ENCODE measurements at regions not wholly inside any gene's neighbourhood (a gene's known extent, or its start where the extent isn't known, plus 50 kb on each side); places are given as distances from the start of the nearest gene placed in this dataset.

DNA sequence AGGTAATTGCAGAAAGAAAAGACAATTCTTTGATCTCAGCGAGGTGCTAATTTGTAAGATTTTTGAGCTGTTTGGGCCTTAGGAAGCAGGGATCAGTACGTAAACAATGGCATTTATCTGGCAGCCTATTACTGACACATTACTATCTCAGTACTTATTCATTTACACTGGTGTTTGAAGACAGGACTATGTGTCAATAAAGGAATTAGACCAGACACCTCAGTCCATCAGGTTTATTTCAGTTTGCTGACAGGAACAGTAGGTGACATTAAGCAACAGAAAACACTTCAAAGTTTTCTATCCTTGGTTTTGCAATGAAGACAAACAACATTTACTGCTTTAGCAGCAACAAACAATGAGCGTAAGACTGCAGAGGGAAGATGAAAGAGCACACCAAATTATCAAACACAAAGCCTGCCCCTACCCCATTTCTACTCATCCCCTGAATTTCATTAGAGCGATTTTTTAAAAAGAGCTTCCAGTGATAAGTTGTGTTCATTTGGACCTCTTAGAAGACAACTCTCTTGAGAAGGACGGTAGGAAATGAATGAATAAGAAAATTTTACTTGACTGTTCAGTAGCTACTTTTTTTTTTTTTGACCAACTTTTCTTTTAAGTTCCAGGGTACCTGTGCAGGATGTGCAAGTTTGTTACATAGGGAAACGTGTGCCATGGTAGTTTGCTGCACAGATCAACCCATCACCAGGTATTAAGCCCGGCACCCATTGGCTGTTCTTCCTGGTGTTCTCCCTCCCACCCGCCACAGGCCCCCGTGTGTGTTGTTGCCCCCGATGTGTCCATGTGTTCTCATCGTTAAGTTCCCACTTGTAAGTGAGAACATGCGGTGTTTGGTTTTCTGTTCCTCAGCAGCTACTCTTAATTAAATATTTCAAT, 138.8 kb downstream of the DKK1 start (continued):
- TF ChIP-seq CEBPB (IDR thresholded peaks at IDR 0.05; ENCODE audit: low read depth, low read length) (no peak), RCOR1 (IDR thresholded peaks at IDR 0.05; ENCODE audit: insufficient replicate concordance, low read length) (no peak)

GRCh38 chr10:52453501-52453900, 139.4 kb downstream of the DKK1 start:
- H3K9ac ChIP-seq (ENCODE audit: low read depth, low read length): no peak overlapping the region
- H2AK9ac ChIP-seq (replicated peaks; ENCODE audit: low read depth, low read length, poor library complexity): no peak overlapping the region
- peak overlapping the region; percentile 95 for H2BK5ac ChIP-seq (ENCODE audit: low read depth, low read length, poor library complexity, severe bottlenecking)
- ChIA-PET POLR2A (ENCODE audit: unreplicated experiment) (no interaction called here), CTCF (interaction anchor here (0.6 kb wide), 1 partner anchor 125 kb away, joined by 3 read pairs; no protein-coding TSS in a partner anchor)
- H3K4me2 ChIP-seq (ENCODE audit: low read depth, low read length): peak overlapping the region; percentile 55; the same call in 1 of the 2 replicates
- DNase-seq (no peak), ATAC-seq (ENCODE audit: low read depth) (no peak)
- no peak overlapping the region for H2AK5ac ChIP-seq (ENCODE audit: low read depth, low read length)
- H2BK20ac ChIP-seq (ENCODE audit: low read depth, low read length): peak overlapping the region; percentile 64; the same call in 1 of the 2 replicates
- no peak overlapping the region; the same call in 1 of the 2 replicates for H3K18ac ChIP-seq (ENCODE audit: low read depth, low read length)
- H3K56ac ChIP-seq (ENCODE audit: extremely low read depth, insufficient read depth, low read length): no peak overlapping the region
- TF ChIP-seq RCOR1 (IDR thresholded peaks at IDR 0.05; ENCODE audit: insufficient replicate concordance, low read length) (no peak), CEBPB (IDR thresholded peaks at IDR 0.05; ENCODE audit: low read depth, low read length) (peak; percentile 22; the same call in 1 of the 2 replicates)
- 0 out of 4 replicates have a peak overlapping the region, but pooled peaks of 1 of the 2 experiments have one; percentile 84 for H4K8ac ChIP-seq (ENCODE audit: low read depth in 2 of 2, low read length in 2 of 2)
- no peak overlapping the region for H3K4me3 ChIP-seq (ENCODE audit: insufficient read depth, low read depth, low read length)
- no TSS peak for BruUV-seq (replicated peaks)
- no peak overlapping the region for H4K91ac ChIP-seq (ENCODE audit: insufficient read depth, low read depth, low read length)
- peak overlapping the region; percentile 12; the same call in 1 of the 3 replicates for H2BK15ac ChIP-seq (ENCODE audit: low read depth, low read length)
- H3K9me1 ChIP-seq (ENCODE audit: insufficient read depth, low read length): peaks cover 8% of the 10 kb centered on the region; the same call in 1 of the 2 replicates
- H3K27ac ChIP-seq (ENCODE audit: insufficient read depth, low read length): no peak overlapping the region
- no peak overlapping the region for H2AFZ ChIP-seq (replicated peaks; ENCODE audit: low read length, poor library complexity)
- no peaks in the 10 kb centered on the region for H3K9me3 ChIP-seq (ENCODE audit: control insufficient read depth, insufficient read depth, low read length)
- H3K14ac ChIP-seq (replicated peaks; ENCODE audit: low read depth, low read length): no peak overlapping the region
- no peaks in the 10 kb centered on the region for H4K20me1 ChIP-seq (ENCODE audit: insufficient read depth, low read length)
- WGBS, 2 experiments (ENCODE audit: extremely low coverage in 2 of 2, insufficient read length in 1 of 2): no CpG with 5 or more reads among the region's 1 CpG
- in situ Hi-C loops (cut with MboI; ENCODE audit: low sequenced_read_pairs) (no loop called here), dilution Hi-C loops (cut with HindIII; ENCODE audit: low sequenced_read_pairs, unreplicated experiment) (no loop called here), intact Hi-C loops (cut with micrococcal nuclease) (loop anchor here (5.0 kb wide), 1 partner anchor 34 kb away; no protein-coding TSS in a partner anchor)
- H3K4ac ChIP-seq (ENCODE audit: low read depth, low read length): no peak overlapping the region; the same call in 1 of the 2 replicates
- no peaks in the 10 kb centered on the region for H3K27me3 ChIP-seq (ENCODE audit: control insufficient read depth, insufficient read depth, low read length)
- H2BK120ac ChIP-seq (ENCODE audit: low read depth, low read length): peak overlapping the region; percentile 51
- no peaks in the 10 kb centered on the region for H3K36me3 ChIP-seq (ENCODE audit: control insufficient read depth, insufficient read depth, low read length)
- H3K79me1 ChIP-seq (ENCODE audit: low read depth in 1 of 2, low read length in 2 of 2): no peaks in the 10 kb centered on the region
- no peak overlapping the region for H3K23ac ChIP-seq (ENCODE audit: low read depth, low read length)
- H3K4me1 ChIP-seq (ENCODE audit: control insufficient read depth, insufficient read depth, low read length): peaks cover 16% of the 10 kb centered on the region
- H4K5ac ChIP-seq (ENCODE audit: low read depth, low read length): no peak overlapping the region

Measured in IMR-90 (cell line).